Neuronal stem cell (in vitro differentiated cells): ENCODE measurements at regions not wholly inside any gene's neighbourhood (a gene's known extent, or its start where the extent isn't known, plus 50 kb on each side); places are given as distances from the start of the nearest gene placed in this dataset.

Experiments used
- DNase-seq: peaks from one replicate; pipeline ENCODE4 v3.0.0-alpha.2; 2013; ENCODE audit warnings: low spot score
- H2AFZ ChIP-seq: one replicate; pipeline ENCODE4 v1.6.1; 2013; ENCODE audit warnings: mild to moderate bottlenecking, low read length, inconsistent platforms
- H2AK5ac ChIP-seq: 2 replicates; pipeline ENCODE4 v1.6.1; 2013; ENCODE audit warnings: low read depth, mild to moderate bottlenecking, inconsistent platforms, low read length, moderate library complexity, mixed read lengths
- H2BK120ac ChIP-seq: 2 replicates; pipeline ENCODE4 v1.6.1; 2013; ENCODE audit warnings: low read depth, mild to moderate bottlenecking, inconsistent platforms, low read length, moderate library complexity, mixed read lengths
- H2BK12ac ChIP-seq: one replicate; pipeline ENCODE4 v1.6.1; 2013; ENCODE audit warnings: low read length, inconsistent platforms
- H2BK15ac ChIP-seq: 2 replicates; pipeline ENCODE4 v1.6.1; 2013; ENCODE audit warnings: mild to moderate bottlenecking, low read length, inconsistent platforms, mixed read lengths
- H2BK5ac ChIP-seq: one replicate; pipeline ENCODE4 v1.6.1; 2013; ENCODE audit warnings: inconsistent platforms, mild to moderate bottlenecking, low read length, moderate library complexity
- H3K14ac ChIP-seq: one replicate; pipeline ENCODE4 v1.6.1; 2013; ENCODE audit warnings: low read length, inconsistent platforms
- H3K18ac ChIP-seq: 2 replicates; pipeline ENCODE4 v1.6.1; 2013; ENCODE audit warnings: low read length, inconsistent platforms
- H3K23ac ChIP-seq: 2 replicates; pipeline ENCODE4 v1.6.1; 2013; ENCODE audit warnings: low read depth, mild to moderate bottlenecking, mixed read lengths, low read length, inconsistent platforms; ENCODE audit not compliant: poor library complexity
- H3K27ac ChIP-seq: replicated peaks from 3 replicates; pipeline ENCODE4 v1.5.1; 2013; ENCODE audit warnings: low read length, inconsistent platforms
- H3K27me3 ChIP-seq, 3 experiments: 2 replicates each; pipeline ENCODE4 v1.6.1; 2013; ENCODE audit warnings: low read length in 3 of 3, mild to moderate bottlenecking in 2 of 3, inconsistent platforms in 1 of 3, low read depth in 1 of 3, mixed read lengths in 1 of 3, moderate library complexity in 1 of 3; ENCODE audit not compliant: control insufficient read depth in 3 of 3, insufficient read depth in 3 of 3
- H3K36me3 ChIP-seq, 2 donors: replicated peaks in 1 of 2; 2 replicates each; pipeline ENCODE4 v1.6.1; 2013; ENCODE audit warnings: low read length in 2 of 2; ENCODE audit not compliant: control insufficient read depth in 2 of 2, insufficient read depth in 2 of 2
- H3K4ac ChIP-seq: 2 replicates; pipeline ENCODE4 v1.6.1; 2013; ENCODE audit warnings: inconsistent platforms, mild to moderate bottlenecking, low read length, moderate library complexity
- H3K4me1 ChIP-seq, 2 donors: 1 replicate in 1 of 2; 2 replicates in 1 of 2; pipeline ENCODE4 v1.6.1; 2013; ENCODE audit warnings: low read length in 2 of 2, low read depth in 1 of 2; ENCODE audit not compliant: control insufficient read depth in 2 of 2, insufficient read depth in 1 of 2
- H3K4me2 ChIP-seq: one replicate; pipeline ENCODE4 v1.6.1; 2013; ENCODE audit warnings: mild to moderate bottlenecking, low read length, inconsistent platforms; ENCODE audit not compliant: insufficient read depth, poor library complexity, severe bottlenecking
- H3K4me3 ChIP-seq, 2 donors: 2 replicates each; pipeline ENCODE4 v1.5.1; 2013; ENCODE audit warnings: low read length in 2 of 2, mild to moderate bottlenecking in 2 of 2, inconsistent platforms in 1 of 2, moderate library complexity in 1 of 2
- H3K79me1 ChIP-seq: one replicate; pipeline ENCODE4 v1.6.1; 2013; ENCODE audit warnings: low read depth, mild to moderate bottlenecking, inconsistent platforms, low read length, moderate library complexity
- H3K9ac ChIP-seq: one replicate; pipeline ENCODE4 v1.6.1; 2013; ENCODE audit warnings: mild to moderate bottlenecking, low read depth, low read length, inconsistent platforms; ENCODE audit not compliant: poor library complexity
- H3K9me3 ChIP-seq, 2 donors: replicated peaks in 1 of 2; 2 replicates each; pipeline versions ENCODE3 to v1.6.1; 2013; ENCODE audit warnings: low read length in 2 of 2, mild to moderate bottlenecking in 2 of 2, inconsistent platforms in 1 of 2, low read depth in 1 of 2, mixed read lengths in 1 of 2, moderate library complexity in 1 of 2; ENCODE audit not compliant: control insufficient read depth in 2 of 2, insufficient read depth in 1 of 2
- H4K8ac ChIP-seq: one replicate; pipeline ENCODE4 v1.6.1; 2013; ENCODE audit warnings: low read depth, mild to moderate bottlenecking, inconsistent platforms, low read length, moderate library complexity
- H4K91ac ChIP-seq: one replicate; pipeline ENCODE4 v1.6.1; 2013; ENCODE audit warnings: low read length, low read depth, mild to moderate bottlenecking, inconsistent platforms; ENCODE audit not compliant: poor library complexity
- WGBS, 2 donors: extraction: QIAGEN DNeasy Blood & Tissue Kit; methylation state at CpG; one replicate each; pipeline ENCODE4 v1.1.7; 2013; ENCODE audit warnings: missing lambda C conversion rate in 2 of 2, mixed read lengths in 1 of 2; ENCODE audit not compliant: insufficient read length in 2 of 2, insufficient replicate concordance in 1 of 2; ENCODE audit errors: extremely low coverage in 2 of 2; 5-methylcytosine and 5-hydroxymethylcytosine counted together

DNA sequence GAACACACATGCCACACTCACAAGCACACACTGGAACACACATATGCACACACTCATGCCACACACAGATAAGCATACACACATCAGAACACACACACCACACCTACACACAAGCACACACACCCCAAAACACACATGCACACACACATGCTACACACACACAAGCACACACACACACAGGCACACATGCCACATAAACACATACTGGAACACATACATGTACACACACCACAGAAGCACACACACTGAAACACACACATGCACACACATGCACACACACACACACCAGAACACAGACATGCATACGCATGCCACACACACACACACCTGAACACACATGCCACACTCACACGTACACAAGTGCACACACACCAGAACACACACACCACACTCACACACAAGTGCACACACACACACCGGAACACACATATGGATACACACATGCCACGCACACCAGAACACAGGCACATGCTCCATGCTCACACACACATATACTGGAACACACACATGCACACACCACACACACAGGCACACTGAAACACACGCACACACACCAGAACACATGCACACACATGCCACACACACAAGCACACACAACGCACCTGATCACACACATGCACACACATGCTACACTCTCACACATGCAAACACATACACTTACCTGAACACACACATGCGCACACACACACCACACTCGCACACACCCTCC is 78.0 kb upstream of the IRX4 start:
- Histone ChIP-seq H3K4ac (peak overlapping the region; percentile 5), H2BK15ac (no peak overlapping the region), H3K14ac (peak overlapping the region; percentile 89), H2AK5ac (no peak overlapping the region), H2BK5ac (no peak overlapping the region), H3K23ac (peak overlapping the region; percentile 78), H3K27me3 (no peaks in the 10 kb centered on the region), H2BK12ac (peak overlapping the region; percentile 18), H2AFZ (no peak overlapping the region), H3K4me2 (no peak overlapping the region), H3K9me3 (peaks cover 0 to 10% of the 10 kb centered on the region in 2 donors), H3K4me1 (peaks cover 0 to 5% of the 10 kb centered on the region in 2 donors), H3K79me1 (no peaks in the 10 kb centered on the region), H4K91ac (no peak overlapping the region), H4K8ac (peak overlapping the region; percentile 52), H3K18ac (peak overlapping the region; percentile 23), H3K27ac (no peak overlapping the region), H3K9ac (peak overlapping the region; percentile 61), H3K4me3 (peak overlapping the region in 1 of 2 donors; percentile 66), H3K36me3 (no peaks in the 10 kb centered on the region), H2BK120ac (no peak overlapping the region)
- no CpG with 5 or more reads among the region's 8 CpGs for WGBS, 2 donors
- no peak for DNase-seq

- H3K79me1 ChIP-seq = no peaks in the 10 kb centered on the region
- peak overlapping the region; percentile 44 for H2BK12ac ChIP-seq
- peaks cover 0 to 5% of the 10 kb centered on the region in 2 donors for H3K4me1 ChIP-seq
- H2AFZ ChIP-seq = peak overlapping the region; percentile 2
- no peak overlapping the region for H2BK15ac ChIP-seq
- H3K9me3 ChIP-seq = peaks cover 0 to 10% of the 10 kb centered on the region in 2 donors
- H4K91ac ChIP-seq = no peak overlapping the region
- H2BK120ac ChIP-seq = no peak overlapping the region
- no peak overlapping the region for H2BK5ac ChIP-seq
- no peak overlapping the region for H3K4ac ChIP-seq
- no peaks in the 10 kb centered on the region for H3K27me3 ChIP-seq
- H2AK5ac ChIP-seq = no peak overlapping the region
- peak overlapping the region; percentile 78 for H3K23ac ChIP-seq
- no CpG with 5 or more reads among the region's 27 CpGs for WGBS, 2 donors
- H3K18ac ChIP-seq = peak overlapping the region; percentile 23
- H3K27ac ChIP-seq = no peak overlapping the region
- peak overlapping the region; percentile 33 for H4K8ac ChIP-seq
- H3K4me3 ChIP-seq = peak overlapping the region in 1 of 2 donors; percentile 66
- H3K4me2 ChIP-seq = no peak overlapping the region
- peak overlapping the region; percentile 89 for H3K14ac ChIP-seq
- no peak for DNase-seq
- no peaks in the 10 kb centered on the region for H3K36me3 ChIP-seq
- H3K9ac ChIP-seq = peak overlapping the region; percentile 61
Measured at GRCh38 chr5:1959725-1960581, 77.2 kb upstream of the IRX4 start.

GRCh38 chr5:1959231-1959630 is 76.5 kb upstream of the IRX4 start:
- peaks cover 0 to 5% of the 10 kb centered on the region in 2 donors for H3K4me1 ChIP-seq
- no peak overlapping the region for H3K4me3 ChIP-seq
- no peak overlapping the region for H3K9ac ChIP-seq
- no peak overlapping the region for H2BK120ac ChIP-seq
- no peak overlapping the region for H3K4ac ChIP-seq
- H2BK12ac ChIP-seq = no peak overlapping the region
- no CpG with 5 or more reads among the region's 7 CpGs for WGBS, 2 donors
- no peaks in the 10 kb centered on the region for H3K36me3 ChIP-seq
- H3K27me3 ChIP-seq = no peaks in the 10 kb centered on the region
- H3K14ac ChIP-seq = no peak overlapping the region
- H3K23ac ChIP-seq = no peak overlapping the region
- no peak overlapping the region for H2AFZ ChIP-seq
- no peak overlapping the region for H2BK15ac ChIP-seq
- no peaks in the 10 kb centered on the region for H3K79me1 ChIP-seq
- no peak overlapping the region for H3K27ac ChIP-seq
- H3K18ac ChIP-seq = no peak overlapping the region
- H3K4me2 ChIP-seq = no peak overlapping the region
- no peak overlapping the region for H2BK5ac ChIP-seq
- no peak for DNase-seq
- H3K9me3 ChIP-seq = peaks cover 0 to 9% of the 10 kb centered on the region in 2 donors
- no peak overlapping the region for H4K8ac ChIP-seq
- no peak overlapping the region for H4K91ac ChIP-seq
- no peak overlapping the region for H2AK5ac ChIP-seq
